ENCODE measurements at regions not wholly inside any gene's neighbourhood (a gene's known extent, or its start where the extent isn't known, plus 50 kb on each side); places are given as distances from the start of the nearest gene placed in this dataset.

- no peak for TF ChIP-seq CTCF (conservative IDR thresholded peaks at IDR 0.05)
- TF ChIP-seq EZH2 (IDR thresholded peaks at IDR 0.05; ENCODE audit: low read depth) = no peak
Measured at GRCh38 chr10:8273749-8274148, 219.3 kb downstream of the GATA3 start.
